NAMALWA (cell line): ENCODE measurements at regions not wholly inside any gene's neighbourhood (a gene's known extent, or its start where the extent isn't known, plus 50 kb on each side); places are given as distances from the start of the nearest gene placed in this dataset.
"Not testable (repeated sequence)": the region's sequence is repeated elsewhere in the genome, so short reads cannot be mapped to it uniquely, and the experiment has no call there.

Experiments
- DNase-seq: peaks from one replicate; pipeline ENCODE4 v3.0.0-alpha.2; 2015; ENCODE audit warnings: low spot score

DNA sequence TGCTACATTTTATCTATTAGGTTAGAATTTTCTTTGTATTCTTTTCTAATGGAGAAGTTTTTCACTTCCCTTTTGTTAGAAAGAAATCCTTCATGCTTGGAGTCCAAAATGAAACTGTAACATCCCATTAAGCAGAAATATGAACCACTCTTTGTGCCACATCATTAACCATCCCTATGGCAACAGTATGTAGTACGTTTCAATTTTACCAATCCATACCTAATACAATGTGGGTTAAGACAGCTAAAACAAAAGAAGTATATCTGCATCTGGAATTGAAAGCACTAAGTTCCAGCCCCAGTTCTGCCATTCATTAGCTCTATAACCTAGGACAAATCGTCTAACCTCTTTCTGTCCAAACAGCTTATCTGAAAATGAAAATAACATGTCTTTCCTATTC lies 409.2 kb upstream of the SPHKAP start:
- DNase-seq: no peak

DNA sequence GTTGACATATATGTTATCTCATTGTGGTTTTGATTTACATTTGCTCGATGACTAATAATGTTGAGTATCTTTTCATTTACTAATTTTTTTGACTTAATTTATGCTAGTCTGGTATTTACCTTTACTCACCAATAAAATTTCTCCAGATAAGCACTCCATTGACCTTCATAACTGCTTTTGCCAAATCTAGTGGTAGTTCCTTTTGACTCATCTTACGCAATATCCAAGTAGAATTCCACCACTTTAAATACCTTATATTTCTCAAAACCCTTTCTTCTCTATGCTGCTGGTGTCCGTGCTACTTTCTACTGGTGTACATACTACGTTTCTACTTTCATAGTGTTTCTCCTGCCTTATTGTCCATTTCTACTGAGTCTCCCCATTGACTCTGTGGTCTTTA lies 407.6 kb upstream of the SPHKAP start:
- DNase-seq: no peak

DNA sequence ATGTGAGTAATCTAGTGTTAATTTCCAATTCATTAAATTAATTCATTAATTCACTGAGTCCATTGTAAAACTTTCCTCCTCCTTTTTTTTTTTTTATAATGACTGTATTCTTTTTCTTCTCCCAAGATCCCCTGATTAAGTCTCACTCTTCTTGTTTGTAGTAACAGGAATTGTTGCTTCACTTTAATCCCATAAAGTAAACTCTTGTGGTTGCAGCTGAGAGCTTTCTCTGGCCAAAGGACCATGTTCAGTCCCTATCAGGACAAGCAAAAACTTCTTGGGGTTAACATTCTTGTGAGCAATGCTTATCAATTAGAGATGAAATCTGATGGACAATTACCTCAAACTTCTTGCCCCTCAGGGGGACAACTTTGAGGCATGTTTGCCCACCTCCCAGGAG lies 400.2 kb upstream of the SPHKAP start:
- DNase-seq: no peak

- no peak for DNase-seq
Measured at GRCh38 chr2:228575897-228576296, 394.4 kb upstream of the SPHKAP start.

- DNase-seq: not testable (repeated sequence)
Measured at GRCh38 chr2:228568275-228568674, 386.8 kb upstream of the SPHKAP start.

DNA sequence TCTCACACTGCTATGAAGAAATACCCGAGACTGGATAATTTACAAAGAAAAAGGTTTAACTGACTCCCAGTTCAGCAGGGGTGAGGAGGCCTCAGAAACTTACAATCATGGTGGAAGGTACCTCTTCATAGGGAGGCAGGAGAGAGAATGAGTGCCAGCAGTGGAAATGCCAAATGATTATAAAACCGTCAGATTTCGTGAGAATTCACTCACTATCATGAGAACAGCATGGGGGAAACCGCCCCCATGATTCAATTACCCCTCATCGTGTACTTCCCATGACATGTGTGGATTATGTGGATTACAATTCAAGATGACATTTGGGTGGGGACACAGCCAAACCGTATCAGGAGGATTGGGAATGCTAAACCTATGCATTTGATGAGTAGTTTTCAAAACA lies 380.3 kb upstream of the SPHKAP start:
- no peak for DNase-seq

DNA sequence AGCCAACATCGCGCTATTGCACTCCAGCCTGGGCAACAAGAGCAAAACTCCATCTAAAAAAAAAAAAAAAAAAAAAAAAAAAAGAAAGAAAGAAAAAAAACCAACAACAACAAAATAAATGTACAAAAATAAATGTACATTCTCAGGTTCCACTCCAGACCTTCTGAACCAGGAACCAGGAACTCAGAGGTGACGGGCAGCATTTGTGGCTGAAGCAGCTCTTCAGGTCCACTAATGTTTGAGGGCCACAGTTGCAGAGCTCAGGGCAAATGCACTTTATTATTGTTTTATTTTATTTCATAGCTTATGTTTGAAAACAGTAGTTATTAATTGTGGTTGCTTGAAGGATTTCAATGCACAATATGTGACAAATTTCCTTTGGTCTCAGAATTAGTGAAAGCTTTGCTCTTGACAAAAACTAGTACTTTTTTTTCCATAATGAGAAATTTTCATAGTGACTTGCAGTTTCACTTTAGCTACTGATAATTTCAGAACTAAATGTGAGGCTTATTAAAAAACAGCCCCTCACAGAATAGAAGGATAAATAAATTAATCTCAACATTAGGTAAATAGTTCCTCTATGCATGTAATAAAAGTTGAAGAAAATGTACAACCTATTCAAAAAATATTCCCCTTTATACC lies 378.4 kb upstream of the SPHKAP start:
- DNase-seq: no peak

- no peak for DNase-seq
Measured at GRCh38 chr2:228556717-228557116, 375.2 kb upstream of the SPHKAP start.

- no peak for DNase-seq
Measured at GRCh38 chr2:228549441-228550007, 368.0 kb upstream of the SPHKAP start.

- DNase-seq: no peak
Measured at GRCh38 chr2:228548230-228548629, 366.7 kb upstream of the SPHKAP start.

GRCh38 chr2:228545748-228546145 lies 364.3 kb upstream of the SPHKAP start:
- no peak for DNase-seq

DNA sequence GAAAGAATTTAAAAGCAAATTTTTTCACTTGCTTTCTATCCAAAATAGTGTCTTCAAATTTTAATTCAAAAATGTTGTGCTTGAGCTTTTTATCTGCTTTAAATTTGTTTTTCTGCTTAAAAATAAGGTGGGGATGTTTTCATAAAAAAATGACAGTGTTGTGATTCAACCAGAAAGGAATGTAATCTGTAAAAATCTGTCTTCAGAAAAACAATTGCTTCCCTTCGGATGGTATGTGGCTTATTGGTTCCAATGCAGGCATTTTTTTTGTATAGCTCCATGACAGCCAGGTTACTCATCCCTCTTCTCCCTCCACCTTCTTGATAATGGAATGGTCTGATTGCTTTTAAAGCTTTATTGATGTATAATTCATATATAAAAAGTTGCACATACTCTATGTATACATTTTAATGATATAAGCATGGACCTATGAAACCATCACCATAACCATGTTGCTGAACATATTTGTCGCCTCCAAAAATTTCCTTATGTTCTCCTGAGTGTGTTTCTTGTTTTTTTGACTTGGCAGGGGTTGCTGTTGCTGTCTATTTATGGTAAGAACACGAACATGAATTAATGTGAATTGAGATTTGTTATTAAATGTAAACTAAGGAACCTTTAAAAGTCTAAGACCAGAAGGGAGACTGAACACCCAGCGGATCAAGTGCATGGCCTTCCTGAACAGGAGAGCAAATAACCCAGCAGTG lies 363.7 kb upstream of the SPHKAP start:
- no peak for DNase-seq

GRCh38 chr2:228543117-228543516 lies 361.6 kb upstream of the SPHKAP start:
- no peak for DNase-seq

DNA sequence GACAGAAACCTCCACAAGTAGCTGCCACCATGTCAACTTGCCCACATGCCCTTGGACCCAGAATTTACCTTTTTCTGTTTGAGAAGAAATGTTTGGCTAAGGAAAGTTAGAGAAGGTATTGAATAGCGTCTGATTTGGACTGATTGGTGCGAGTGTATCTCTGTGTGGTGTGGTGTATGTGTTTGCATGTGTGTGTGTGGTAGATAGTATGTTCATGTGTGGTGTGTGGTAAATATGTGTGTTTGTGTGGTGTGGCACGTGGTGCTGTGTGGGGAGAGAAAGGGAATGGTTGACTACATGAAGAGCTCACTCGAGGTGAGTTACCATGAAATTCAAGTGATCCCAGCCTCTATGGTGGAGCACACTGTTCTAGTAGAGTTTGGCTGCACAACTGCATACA lies 360.8 kb upstream of the SPHKAP start:
- no peak for DNase-seq

GRCh38 chr2:228541789-228542188 lies 360.3 kb upstream of the SPHKAP start:
- no peak for DNase-seq

DNA sequence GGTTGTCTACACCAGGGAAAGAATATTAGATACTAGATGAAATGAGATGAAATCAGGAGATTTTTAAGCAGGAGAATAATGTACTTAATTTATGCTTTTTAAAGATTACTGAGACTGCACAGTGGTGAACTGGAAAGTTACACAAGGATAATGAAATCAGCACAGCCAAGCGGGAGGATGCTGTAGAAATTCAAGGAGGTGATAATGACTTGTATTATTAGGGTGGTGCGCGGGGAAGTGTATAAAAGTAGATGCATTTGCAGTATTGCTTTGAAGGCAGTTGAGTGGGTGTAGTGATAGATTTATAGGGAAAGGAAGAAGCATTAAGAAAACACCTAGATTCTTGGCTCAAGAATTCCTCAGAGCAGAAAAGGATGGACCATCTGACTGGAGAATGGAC lies 359.5 kb upstream of the SPHKAP start:
- DNase-seq: no peak

GRCh38 chr2:228535396-228535795 lies 353.9 kb upstream of the SPHKAP start:
- DNase-seq: peak; percentile 13

GRCh38 chr2:228533156-228533555 lies 351.7 kb upstream of the SPHKAP start:
- DNase-seq: no peak

DNA sequence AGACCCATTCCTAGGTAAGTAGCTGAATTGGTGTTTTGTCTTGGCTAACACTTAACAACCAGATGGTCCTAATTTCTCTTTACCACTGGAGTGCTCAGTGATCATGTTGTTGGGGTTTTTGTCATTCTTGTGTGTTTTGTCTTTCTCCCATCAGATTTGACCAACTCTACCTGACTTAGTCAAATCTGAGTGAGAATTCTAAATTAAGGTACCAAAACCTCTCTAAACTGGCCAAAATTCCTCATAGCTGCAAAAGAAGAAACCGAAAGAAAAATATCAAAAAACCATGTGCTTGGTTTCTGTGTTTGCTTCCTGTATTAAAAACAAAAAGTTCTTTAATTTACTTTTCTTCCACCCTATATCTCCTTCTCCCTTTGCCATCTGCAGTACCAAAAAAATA lies 350.7 kb upstream of the SPHKAP start:
- no peak for DNase-seq

- no peak for DNase-seq
Measured at GRCh38 chr2:228527197-228527881, 345.9 kb upstream of the SPHKAP start.

DNA sequence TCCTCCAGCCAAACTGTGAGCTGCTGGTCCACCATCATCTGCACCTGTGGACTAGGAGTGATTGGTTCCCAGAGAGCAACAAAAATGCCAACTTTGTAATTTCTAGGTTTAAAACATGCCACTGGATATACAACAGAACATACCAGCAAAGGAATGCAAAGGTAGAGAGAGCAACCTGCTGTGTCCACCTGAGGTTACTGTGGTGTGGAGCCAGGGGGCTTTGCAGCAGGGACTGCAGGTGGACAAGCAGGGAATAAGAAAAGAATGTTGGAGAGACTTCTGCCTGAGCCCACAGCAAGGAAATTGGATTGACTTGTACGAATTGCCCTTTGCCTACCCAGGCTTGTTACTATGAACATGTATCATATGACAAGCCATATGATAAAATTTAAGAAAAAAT lies 345.2 kb upstream of the SPHKAP start:
- no peak for DNase-seq

- no peak for DNase-seq
Measured at GRCh38 chr2:228522977-228523376, 341.5 kb upstream of the SPHKAP start.

- DNase-seq: no peak
Measured at GRCh38 chr2:228522276-228522675, 340.8 kb upstream of the SPHKAP start.
